ENCODE measurements at regions not wholly inside any gene's neighbourhood (a gene's known extent, or its start where the extent isn't known, plus 50 kb on each side); places are given as distances from the start of the nearest gene placed in this dataset.
A peak's percentile ranks its signal among the peaks of the same experiment; 100 is the strongest.

- ChIA-PET CTCF (interaction anchor here (1.0 kb wide), 1 partner anchor 260 kb away, joined by 3 read pairs; no protein-coding TSS in a partner anchor), POLR2A (no interaction called here)
- no peak for DNase-seq (ENCODE audit: low read depth, low spot score)
- H3K27ac ChIP-seq (ENCODE audit: low read depth, low read length): peak overlapping the region; percentile 11
- peaks cover 64% of the 10 kb centered on the region for H3K27me3 ChIP-seq (ENCODE audit: control insufficient read depth, insufficient read depth, low read length)
- H3K9me3 ChIP-seq (ENCODE audit: control insufficient read depth, insufficient read depth, low read length): no peaks in the 10 kb centered on the region; the same call in 1 of the 2 replicates
- no peak for TF ChIP-seq CTCF (IDR thresholded peaks at IDR 0.05; ENCODE audit: low read depth, low read length)
- H3K4me3 ChIP-seq (ENCODE audit: low read depth, low read length): no peak overlapping the region
Observed at GRCh38 chr2:120421126-120421829, 75.3 kb downstream of the INHBB start.

GRCh38 chr2:120421830-120422175, 75.9 kb downstream of the INHBB start:
- Histone ChIP-seq H3K9me3 (ENCODE audit: control insufficient read depth, insufficient read depth, low read length) (no peaks in the 10 kb centered on the region; the same call in 1 of the 2 replicates), H3K4me3 (ENCODE audit: low read depth, low read length) (no peak overlapping the region), H3K27me3 (ENCODE audit: control insufficient read depth, insufficient read depth, low read length) (peaks cover 67% of the 10 kb centered on the region), H3K27ac (ENCODE audit: low read depth, low read length) (no peak overlapping the region)
- DNase-seq (ENCODE audit: low read depth, low spot score): no peak
- ChIA-PET POLR2A (no interaction called here), CTCF (no interaction called here)
- TF ChIP-seq CTCF (IDR thresholded peaks at IDR 0.05; ENCODE audit: low read depth, low read length): no peak

- no peak overlapping the region for H3K27ac ChIP-seq (ENCODE audit: low read depth, low read length)
- TF ChIP-seq CTCF (IDR thresholded peaks at IDR 0.05; ENCODE audit: low read depth, low read length): no peak
- H3K27me3 ChIP-seq (ENCODE audit: control insufficient read depth, insufficient read depth, low read length): peaks cover 66% of the 10 kb centered on the region
- no peak for DNase-seq (ENCODE audit: low read depth, low spot score)
- ChIA-PET POLR2A (no interaction called here), CTCF (no interaction called here)
- no peaks in the 10 kb centered on the region; the same call in 1 of the 2 replicates for H3K9me3 ChIP-seq (ENCODE audit: control insufficient read depth, insufficient read depth, low read length)
- H3K4me3 ChIP-seq (ENCODE audit: low read depth, low read length): no peak overlapping the region
Observed at GRCh38 chr2:120422465-120423160, 76.7 kb downstream of the INHBB start.

GRCh38 chr2:120423167-120423943, 77.4 kb downstream of the INHBB start:
- peaks cover 65% of the 10 kb centered on the region for H3K27me3 ChIP-seq (ENCODE audit: control insufficient read depth, insufficient read depth, low read length)
- POLR2A ChIA-PET: no interaction called here
- CTCF ChIA-PET: interaction anchor here (1.0 kb wide), 1 partner anchor 80 kb away, joined by 3 read pairs; no protein-coding TSS in a partner anchor
- DNase-seq (ENCODE audit: low read depth, low spot score): no peak
- H3K4me3 ChIP-seq (ENCODE audit: low read depth, low read length): no peak overlapping the region
- no peak for TF ChIP-seq CTCF (IDR thresholded peaks at IDR 0.05; ENCODE audit: low read depth, low read length)
- no peak overlapping the region for H3K27ac ChIP-seq (ENCODE audit: low read depth, low read length)
- H3K9me3 ChIP-seq (ENCODE audit: control insufficient read depth, insufficient read depth, low read length): no peaks in the 10 kb centered on the region; the same call in 1 of the 2 replicates

All from AG04450 (cell line).